OCI-LY7 (cell line): ENCODE measurements at regions not wholly inside any gene's neighbourhood (a gene's known extent, or its start where the extent isn't known, plus 50 kb on each side); places are given as distances from the start of the nearest gene placed in this dataset.

Source experiments
- EZH2phosphoT487 ChIP-seq: fragments of 200-600 bp; sonication (generic); IDR thresholded peaks from 2 replicates; pipeline ENCODE4 v1.6.1; 2018; ENCODE audit warnings: low read depth, borderline replicate concordance, mild to moderate bottlenecking, mixed run types, antibody characterized with exemption, low read length, moderate library complexity, mixed read lengths
- TF ChIP-seq, protein P1 (sequence below): fragments of 200-600 bp; sonication (generic); conservative IDR thresholded peaks from 2 replicates; pipeline ENCODE4 v1.5.1; 2014; ENCODE audit warnings: mild to moderate bottlenecking, antibody characterized with exemption, low read length, moderate library complexity, mixed read lengths

DNA sequence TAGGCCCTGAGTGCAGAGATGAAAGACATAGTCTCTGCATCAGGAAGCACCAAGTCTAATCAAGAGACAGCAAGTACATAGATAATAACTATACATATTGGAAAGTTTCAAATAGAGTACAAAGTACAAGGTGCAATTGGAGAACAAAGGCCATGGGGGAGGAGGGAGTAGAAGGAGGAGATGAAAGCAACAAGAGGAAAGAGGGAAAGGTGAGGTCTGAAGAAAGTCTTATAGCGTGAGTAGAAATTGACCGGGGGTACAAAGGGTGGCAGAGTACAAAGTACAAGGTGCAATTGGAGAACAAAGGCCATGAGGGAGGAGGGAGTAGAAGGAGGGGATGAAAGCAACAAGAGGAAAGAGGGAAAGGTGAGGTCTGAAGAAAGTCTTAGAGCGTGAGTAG, 244.2 kb upstream of the JUN start:
- TF ChIP-seq, protein P1, sequence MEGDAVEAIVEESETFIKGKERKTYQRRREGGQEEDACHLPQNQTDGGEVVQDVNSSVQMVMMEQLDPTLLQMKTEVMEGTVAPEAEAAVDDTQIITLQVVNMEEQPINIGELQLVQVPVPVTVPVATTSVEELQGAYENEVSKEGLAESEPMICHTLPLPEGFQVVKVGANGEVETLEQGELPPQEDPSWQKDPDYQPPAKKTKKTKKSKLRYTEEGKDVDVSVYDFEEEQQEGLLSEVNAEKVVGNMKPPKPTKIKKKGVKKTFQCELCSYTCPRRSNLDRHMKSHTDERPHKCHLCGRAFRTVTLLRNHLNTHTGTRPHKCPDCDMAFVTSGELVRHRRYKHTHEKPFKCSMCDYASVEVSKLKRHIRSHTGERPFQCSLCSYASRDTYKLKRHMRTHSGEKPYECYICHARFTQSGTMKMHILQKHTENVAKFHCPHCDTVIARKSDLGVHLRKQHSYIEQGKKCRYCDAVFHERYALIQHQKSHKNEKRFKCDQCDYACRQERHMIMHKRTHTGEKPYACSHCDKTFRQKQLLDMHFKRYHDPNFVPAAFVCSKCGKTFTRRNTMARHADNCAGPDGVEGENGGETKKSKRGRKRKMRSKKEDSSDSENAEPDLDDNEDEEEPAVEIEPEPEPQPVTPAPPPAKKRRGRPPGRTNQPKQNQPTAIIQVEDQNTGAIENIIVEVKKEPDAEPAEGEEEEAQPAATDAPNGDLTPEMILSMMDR, result no peak
- TF ChIP-seq EZH2phosphoT487, result no peak
